ENCODE measurements at regions not wholly inside any gene's neighbourhood (a gene's known extent, or its start where the extent isn't known, plus 50 kb on each side); places are given as distances from the start of the nearest gene placed in this dataset.

DNA sequence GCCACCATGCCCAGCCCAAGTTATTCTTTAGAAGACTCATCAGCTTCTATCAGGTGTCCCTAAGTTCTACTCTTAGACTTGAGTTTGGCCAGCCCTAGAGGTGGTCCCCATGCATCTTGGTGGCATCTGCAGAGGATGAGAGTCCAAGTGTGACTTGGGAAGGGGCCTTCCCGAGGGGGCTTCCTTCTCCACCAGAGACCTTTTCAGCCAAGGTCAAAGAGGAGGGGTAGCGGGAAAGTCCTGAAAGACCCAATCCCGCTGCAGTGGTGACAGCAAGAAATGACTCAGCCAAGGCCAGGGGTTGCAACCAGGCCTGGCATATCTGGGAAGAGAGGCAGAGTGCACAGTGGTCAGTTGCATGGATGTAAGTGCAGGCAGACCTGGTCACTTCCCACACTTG, 61.7 kb upstream of the MGMT start:
- TF ChIP-seq CTCF (IDR thresholded peaks at IDR 0.05; ENCODE audit: borderline replicate concordance, extremely low read depth, low read length, poor library complexity, severe bottlenecking) (no peak), EZH2 (IDR thresholded peaks at IDR 0.05; ENCODE audit: borderline replicate concordance, low read depth, low read length, severe bottlenecking) (no peak)
